HepG2 (cell line): ENCODE measurements at regions not wholly inside any gene's neighbourhood (a gene's known extent, or its start where the extent isn't known, plus 50 kb on each side); places are given as distances from the start of the nearest gene placed in this dataset.

Source experiments
- ATAC-seq: fragments of 200-7000 bp; cut with Tn5 transposase; 3 replicates; pipeline ENCODE4 v1.9.1; 2020; ENCODE audit warnings: mild to moderate bottlenecking, moderate library complexity
- BruUV-seq: library from RNA; stranded (reverse); fragments of 400-500 nt; replicated peaks from 2 replicates; lab custom pipeline; 2021; lab: Mats Ljungman, UMichigan
- CTCF ChIA-PET: fragments of 300-600 bp; formaldehyde crosslinking; extraction: SDS; loops from one replicate; lab custom pipeline; 2021; ENCODE audit warnings: low total read pairs, inconsistent platforms, low intra/inter-chr PET ratio; lab: Yijun Ruan, JAX
- POLR2A ChIA-PET: fragments of 350-600 bp; sonication (Branson Sonifier 250); formaldehyde crosslinking; loops from one replicate; lab custom pipeline; 2020; ENCODE audit warnings: antibody characterized with exemption, inconsistent platforms; lab: Yijun Ruan, JAX
- DNase-seq: peaks from one replicate; pipeline ENCODE4 v3.0.0-alpha.2; 2015; ENCODE audit warnings: low spot score
- FAIRE-seq: peaks from 3 replicates; lab custom pipeline; 2011; peaks lifted over from hg19 to GRCh38; lab: Jason Lieb, UNC
- H2AFZ ChIP-seq: one replicate; pipeline ENCODE4 v1.6.1; 2011; ENCODE audit warnings: low read length, inconsistent platforms
- H3K27ac ChIP-seq: fragments of 300-600 bp; 3 replicates; pipeline ENCODE4 v1.8.0; 2011; ENCODE audit warnings: mixed run types, mild to moderate bottlenecking, mixed read lengths, low read length, inconsistent platforms; ENCODE audit not compliant: insufficient read depth; ENCODE audit errors: extremely low read length
- H3K27me3 ChIP-seq, 2 experiments: fragments of 200-600 bp in 1 of 2; 2 replicates in 1 of 2; 3 replicates in 1 of 2; pipeline versions ENCODE4 v1.6.0 to v1.8.0; 2011; ENCODE audit warnings: low read length in 2 of 2, mild to moderate bottlenecking in 2 of 2, moderate library complexity in 2 of 2, inconsistent platforms in 1 of 2; ENCODE audit not compliant: insufficient read depth in 2 of 2, control insufficient read depth in 1 of 2
- H3K36me3 ChIP-seq, 2 experiments: fragments of 200-600 bp in 1 of 2; replicated peaks in 1 of 2; 2 replicates in 1 of 2; 3 replicates in 1 of 2; pipeline versions ENCODE4 v1.5.1 to v1.8.0; 2011; ENCODE audit warnings: low read length in 2 of 2, inconsistent platforms in 1 of 2; ENCODE audit not compliant: insufficient read depth in 2 of 2, control insufficient read depth in 1 of 2
- H3K4me1 ChIP-seq: 2 replicates; pipeline ENCODE4 v1.5.1; 2012; ENCODE audit warnings: low read length, inconsistent platforms; ENCODE audit not compliant: insufficient read depth
- H3K4me2 ChIP-seq: 2 replicates; pipeline ENCODE4 v1.6.0; 2011; ENCODE audit warnings: low read depth, low read length, inconsistent platforms
- H3K4me3 ChIP-seq, 3 experiments: fragments of 200-600 bp in 1 of 3; sonication (generic), shearing (Covaris generic) in 1 of 3; replicated peaks in 1 of 3; 2 replicates each; pipeline ENCODE4 v1.5.1; 2011 to 2016; ENCODE audit warnings: low read length in 3 of 3, inconsistent platforms in 2 of 3, low read depth in 2 of 3, mild to moderate bottlenecking in 2 of 3, control low read depth in 1 of 3, mixed read lengths in 1 of 3; ENCODE audit not compliant: insufficient read depth in 1 of 3
- H3K79me2 ChIP-seq: one replicate; pipeline ENCODE4 v1.6.1; 2011; ENCODE audit warnings: low read length, inconsistent platforms; ENCODE audit not compliant: insufficient read depth
- H3K9ac ChIP-seq: 2 replicates; pipeline ENCODE4 v1.6.0; 2011; ENCODE audit warnings: mild to moderate bottlenecking, low read depth, low read length, inconsistent platforms; ENCODE audit not compliant: insufficient read depth
- H3K9me3 ChIP-seq: 2 replicates; pipeline ENCODE4 v1.5.1; 2012; ENCODE audit warnings: mild to moderate bottlenecking, low read length
- H4K20me1 ChIP-seq: 2 replicates; pipeline ENCODE4 v1.6.0; 2011; ENCODE audit warnings: inconsistent platforms, mild to moderate bottlenecking, low read length, moderate library complexity; ENCODE audit not compliant: insufficient read depth
- NCOA2 ChIP-seq: sonication (generic); formaldehyde crosslinking; IDR thresholded peaks from 2 replicates; pipeline ENCODE4 v1.8.0; 2022; ENCODE audit warnings: inconsistent platforms
- ZC3H4 ChIP-seq: sonication (generic); formaldehyde crosslinking; IDR thresholded peaks from 2 replicates; pipeline ENCODE4 v1.4.0; 2020; ENCODE audit warnings: missing genetic modification reagents, borderline replicate concordance
- ZNF282 ChIP-seq: fragments of 450-650 bp; IDR thresholded peaks from 2 replicates; pipeline ENCODE4 v1.6.1; 2018; ENCODE audit not compliant: partially characterized antibody
- ZNF550 ChIP-seq: sonication (generic); formaldehyde crosslinking; IDR thresholded peaks from 2 replicates; pipeline ENCODE4 v1.4.0; 2020; ENCODE audit warnings: mild to moderate bottlenecking, missing genetic modification reagents, borderline replicate concordance
- ZNF660 ChIP-seq: sonication (generic); formaldehyde crosslinking; IDR thresholded peaks from 2 replicates; pipeline ENCODE4 v1.5.1; 2020; ENCODE audit warnings: mild to moderate bottlenecking, low read depth, missing genetic modification reagents, borderline replicate concordance
- ZNF772 ChIP-seq: sonication (generic); formaldehyde crosslinking; IDR thresholded peaks from 2 replicates; pipeline ENCODE4 v1.5.0; 2020; ENCODE audit warnings: mild to moderate bottlenecking, missing genetic modification reagents
- whole genome bisulfite sequencing: methylation state at CpG from one replicate; pipeline ENCODE4 v1.1.6; 2017; ENCODE audit warnings: low lambda C conversion rate; 5-methylcytosine and 5-hydroxymethylcytosine counted together
- in situ Hi-C: cut with HindIII; loops from 2 replicates; pipeline ENCODE4 v1.10.0; 2017; ENCODE audit warnings: low pct_unique_long_range_greater_than_20kb; ENCODE audit not compliant: extremely low pct_ligation_motif_present
- intact Hi-C: fragments of 100-400 bp; cut with micrococcal nuclease; formaldehyde crosslinking; loops from one replicate; pipeline ENCODE4 v1.10.0; 2022; ENCODE audit not compliant: unreplicated experiment
- TF ChIP-seq, protein P1 (sequence below): sonication (generic); formaldehyde crosslinking; IDR thresholded peaks from 2 replicates; pipeline ENCODE4 v1.4.0; 2020; ENCODE audit warnings: missing genetic modification reagents
- TF ChIP-seq, protein P2 (sequence below): sonication (generic); formaldehyde crosslinking; IDR thresholded peaks from 2 replicates; pipeline ENCODE4 v1.8.1; 2023; ENCODE audit warnings: mild to moderate bottlenecking, inconsistent platforms, moderate library complexity, missing genetic modification reagents, borderline replicate concordance
- TF ChIP-seq, protein P3 (sequence below): sonication (generic); formaldehyde crosslinking; IDR thresholded peaks from 2 replicates; pipeline ENCODE4 v1.8.0; 2022; ENCODE audit warnings: missing genetic modification reagents, mild to moderate bottlenecking, borderline replicate concordance

DNA sequence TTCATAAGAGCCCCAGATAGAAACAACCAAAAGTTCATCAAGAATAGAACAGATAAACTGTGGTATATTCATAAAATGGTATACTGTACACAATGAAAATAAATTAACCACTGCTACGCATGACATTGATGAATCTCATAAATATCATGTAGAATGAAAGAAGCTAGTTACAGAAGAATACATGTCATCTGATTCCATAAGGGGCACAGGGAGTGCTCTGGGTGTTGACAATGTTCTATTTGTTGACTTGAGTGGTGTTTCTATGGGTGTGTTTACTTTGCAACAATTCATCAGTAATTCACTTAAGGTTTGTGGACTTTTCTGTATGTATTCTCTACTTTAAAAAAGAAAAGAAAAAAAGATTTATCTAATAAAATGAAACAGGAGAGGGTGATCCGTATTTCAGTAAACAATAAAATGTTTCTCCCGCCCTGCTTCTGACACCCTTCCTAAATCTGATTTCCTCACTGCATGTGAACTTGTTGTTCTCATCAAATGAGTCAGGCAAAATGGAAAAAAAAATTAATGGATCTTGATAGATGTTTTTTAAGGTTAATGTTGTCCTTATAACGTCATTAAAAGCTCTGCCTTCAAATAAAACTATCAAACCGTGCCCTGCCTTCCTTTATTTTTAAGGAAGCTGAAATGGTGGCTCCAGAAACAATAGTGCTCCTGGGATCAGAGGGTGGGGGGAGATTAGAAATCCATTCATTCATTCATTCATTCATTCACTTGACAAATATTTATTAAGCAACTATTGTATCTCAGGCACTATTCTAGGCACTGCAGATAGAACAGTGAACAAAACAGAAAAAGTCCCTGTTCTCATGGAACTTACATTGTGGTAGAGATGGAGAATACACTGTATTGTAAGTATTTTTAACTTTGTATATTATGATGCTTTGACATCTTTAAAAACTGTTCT, 77.2 kb upstream of the CD44 start:
- no peak overlapping the region for H2AFZ ChIP-seq

More for the DNA sequence above, 77.2 kb upstream of the CD44 start:
- Histone ChIP-seq H3K9me3 (no peaks in the 10 kb centered on the region), H3K9ac (no peak overlapping the region), H4K20me1 (no peaks in the 10 kb centered on the region), H3K79me2 (no peaks in the 10 kb centered on the region), H3K4me3 (no peak overlapping the region), H3K4me1 (no peaks in the 10 kb centered on the region), H3K36me3 (no peaks in the 10 kb centered on the region), H3K27me3 (peaks cover 0 to 12% of the 10 kb centered on the region in 2 experiments; a peak in 2 of 5 replicates), H3K27ac (no peak overlapping the region)
- POLR2A ChIA-PET: no interaction called here
- WGBS: 47% methylated on average over 5 of the region's 5 CpGs
- no TSS peak for BruUV-seq
- no peak for FAIRE-seq
- TF ChIP-seq ZNF772 (CRISPR knock-in tag) (no peak), ZC3H4 (CRISPR knock-in tag) (no peak), ZNF550 (CRISPR knock-in tag) (no peak), NCOA2 (no peak), ZNF282 (no peak), ZNF660 (CRISPR knock-in tag) (no peak)
- TF ChIP-seq, protein P1, sequence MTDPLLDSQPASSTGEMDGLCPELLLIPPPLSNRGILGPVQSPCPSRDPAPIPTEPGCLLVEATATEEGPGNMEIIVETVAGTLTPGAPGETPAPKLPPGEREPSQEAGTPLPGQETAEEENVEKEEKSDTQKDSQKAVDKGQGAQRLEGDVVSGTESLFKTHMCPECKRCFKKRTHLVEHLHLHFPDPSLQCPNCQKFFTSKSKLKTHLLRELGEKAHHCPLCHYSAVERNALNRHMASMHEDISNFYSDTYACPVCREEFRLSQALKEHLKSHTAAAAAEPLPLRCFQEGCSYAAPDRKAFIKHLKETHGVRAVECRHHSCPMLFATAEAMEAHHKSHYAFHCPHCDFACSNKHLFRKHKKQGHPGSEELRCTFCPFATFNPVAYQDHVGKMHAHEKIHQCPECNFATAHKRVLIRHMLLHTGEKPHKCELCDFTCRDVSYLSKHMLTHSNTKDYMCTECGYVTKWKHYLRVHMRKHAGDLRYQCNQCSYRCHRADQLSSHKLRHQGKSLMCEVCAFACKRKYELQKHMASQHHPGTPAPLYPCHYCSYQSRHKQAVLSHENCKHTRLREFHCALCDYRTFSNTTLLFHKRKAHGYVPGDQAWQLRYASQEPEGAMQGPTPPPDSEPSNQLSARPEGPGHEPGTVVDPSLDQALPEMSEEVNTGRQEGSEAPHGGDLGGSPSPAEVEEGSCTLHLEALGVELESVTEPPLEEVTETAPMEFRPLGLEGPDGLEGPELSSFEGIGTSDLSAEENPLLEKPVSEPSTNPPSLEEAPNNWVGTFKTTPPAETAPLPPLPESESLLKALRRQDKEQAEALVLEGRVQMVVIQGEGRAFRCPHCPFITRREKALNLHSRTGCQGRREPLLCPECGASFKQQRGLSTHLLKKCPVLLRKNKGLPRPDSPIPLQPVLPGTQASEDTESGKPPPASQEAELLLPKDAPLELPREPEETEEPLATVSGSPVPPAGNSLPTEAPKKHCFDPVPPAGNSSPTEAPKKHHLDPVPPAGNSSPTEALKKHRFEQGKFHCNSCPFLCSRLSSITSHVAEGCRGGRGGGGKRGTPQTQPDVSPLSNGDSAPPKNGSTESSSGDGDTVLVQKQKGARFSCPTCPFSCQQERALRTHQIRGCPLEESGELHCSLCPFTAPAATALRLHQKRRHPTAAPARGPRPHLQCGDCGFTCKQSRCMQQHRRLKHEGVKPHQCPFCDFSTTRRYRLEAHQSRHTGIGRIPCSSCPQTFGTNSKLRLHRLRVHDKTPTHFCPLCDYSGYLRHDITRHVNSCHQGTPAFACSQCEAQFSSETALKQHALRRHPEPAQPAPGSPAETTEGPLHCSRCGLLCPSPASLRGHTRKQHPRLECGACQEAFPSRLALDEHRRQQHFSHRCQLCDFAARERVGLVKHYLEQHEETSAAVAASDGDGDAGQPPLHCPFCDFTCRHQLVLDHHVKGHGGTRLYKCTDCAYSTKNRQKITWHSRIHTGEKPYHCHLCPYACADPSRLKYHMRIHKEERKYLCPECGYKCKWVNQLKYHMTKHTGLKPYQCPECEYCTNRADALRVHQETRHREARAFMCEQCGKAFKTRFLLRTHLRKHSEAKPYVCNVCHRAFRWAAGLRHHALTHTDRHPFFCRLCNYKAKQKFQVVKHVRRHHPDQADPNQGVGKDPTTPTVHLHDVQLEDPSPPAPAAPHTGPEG: no peak
- TF ChIP-seq, protein P2, sequence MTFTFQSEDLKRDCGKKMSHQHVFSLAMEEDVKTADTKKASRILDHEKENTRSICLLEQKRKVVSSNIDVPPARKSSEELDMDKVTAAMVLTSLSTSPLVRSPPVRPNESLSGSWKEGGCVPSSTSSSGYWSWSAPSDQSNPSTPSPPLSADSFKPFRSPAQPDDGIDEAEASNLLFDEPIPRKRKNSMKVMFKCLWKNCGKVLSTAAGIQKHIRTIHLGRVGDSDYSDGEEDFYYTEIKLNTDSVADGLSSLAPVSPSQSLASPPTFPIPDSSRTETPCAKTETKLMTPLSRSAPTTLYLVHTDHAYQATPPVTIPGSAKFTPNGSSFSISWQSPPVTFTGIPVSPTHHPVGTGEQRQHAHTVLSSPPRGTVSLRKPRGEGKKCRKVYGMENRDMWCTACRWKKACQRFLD (CRISPR knock-in tag): no peak
- TF ChIP-seq, protein P3, sequence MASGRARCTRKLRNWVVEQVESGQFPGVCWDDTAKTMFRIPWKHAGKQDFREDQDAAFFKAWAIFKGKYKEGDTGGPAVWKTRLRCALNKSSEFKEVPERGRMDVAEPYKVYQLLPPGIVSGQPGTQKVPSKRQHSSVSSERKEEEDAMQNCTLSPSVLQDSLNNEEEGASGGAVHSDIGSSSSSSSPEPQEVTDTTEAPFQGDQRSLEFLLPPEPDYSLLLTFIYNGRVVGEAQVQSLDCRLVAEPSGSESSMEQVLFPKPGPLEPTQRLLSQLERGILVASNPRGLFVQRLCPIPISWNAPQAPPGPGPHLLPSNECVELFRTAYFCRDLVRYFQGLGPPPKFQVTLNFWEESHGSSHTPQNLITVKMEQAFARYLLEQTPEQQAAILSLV: no peak
- TF ChIP-seq, all 625 proteins: peak for 0
- in situ Hi-C loops: no loop called here
- ATAC-seq (no peak), DNase-seq (no peak)
- H3K4me2 ChIP-seq: no peak overlapping the region
- CTCF ChIA-PET: no interaction called here
- intact Hi-C loops: no loop called here
